Activated CD4-positive, alpha-beta T cell treated with anti-CD3 and anti-CD28 coated beads, Interleukin-2, amount 50 U/mL, for 24 hours (primary cell): ENCODE measurements at regions not wholly inside any gene's neighbourhood (a gene's known extent, or its start where the extent isn't known, plus 50 kb on each side); places are given as distances from the start of the nearest gene placed in this dataset.

ENCODE experiments used
- DNase-seq, 2 donors: peaks; one replicate each; pipeline ENCODE4 v3.0.0-alpha.2; 2020; ENCODE audit warnings: low read depth in 1 of 2, low spot score in 1 of 2

DNA sequence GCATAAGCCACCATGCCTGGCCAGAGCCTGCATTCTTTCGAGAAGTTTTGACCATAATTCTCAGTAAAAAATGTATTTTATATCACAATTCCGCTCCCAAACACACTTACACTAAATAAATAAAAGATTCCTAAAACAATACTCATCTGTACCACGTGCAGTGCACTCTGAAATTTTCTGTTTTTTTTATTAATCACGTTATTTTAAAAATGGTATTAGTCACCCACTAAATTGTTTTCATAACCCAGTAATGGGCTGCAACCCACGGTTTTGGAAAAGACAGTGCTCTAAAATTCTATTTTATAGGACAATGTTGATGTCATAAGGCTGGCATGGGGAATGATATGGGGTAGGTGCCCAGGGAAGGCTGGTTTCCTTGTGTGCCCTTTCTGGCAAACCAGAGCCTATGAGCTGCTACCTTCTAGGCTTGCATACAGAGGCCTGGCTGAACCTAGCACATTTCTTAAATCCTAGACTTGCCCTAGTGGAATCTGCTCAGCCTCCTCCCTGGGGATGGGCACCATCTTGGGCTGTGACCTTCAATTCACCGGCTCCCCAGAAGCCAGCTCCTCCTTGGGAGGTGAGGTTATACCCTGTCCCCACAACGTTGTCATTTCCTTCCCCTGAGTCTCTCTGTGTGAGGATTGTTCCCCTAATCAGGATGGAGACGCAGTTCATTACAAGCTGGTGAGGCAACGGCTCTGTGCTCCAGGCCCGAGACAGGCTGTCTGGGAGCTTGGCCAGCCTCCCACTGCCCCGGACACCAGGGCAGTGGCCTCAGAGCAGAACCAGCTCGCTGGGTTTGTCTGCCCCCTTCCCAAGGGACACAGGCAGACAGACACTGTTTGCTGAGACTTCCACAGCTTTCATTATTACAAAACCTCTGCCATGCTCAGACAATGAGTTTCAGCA is 116.5 kb upstream of the NAV2 start:
- DNase-seq: no peak

- no peak for DNase-seq
Observed at GRCh38 chr11:19595499-19595839, 117.2 kb upstream of the NAV2 start.

DNA sequence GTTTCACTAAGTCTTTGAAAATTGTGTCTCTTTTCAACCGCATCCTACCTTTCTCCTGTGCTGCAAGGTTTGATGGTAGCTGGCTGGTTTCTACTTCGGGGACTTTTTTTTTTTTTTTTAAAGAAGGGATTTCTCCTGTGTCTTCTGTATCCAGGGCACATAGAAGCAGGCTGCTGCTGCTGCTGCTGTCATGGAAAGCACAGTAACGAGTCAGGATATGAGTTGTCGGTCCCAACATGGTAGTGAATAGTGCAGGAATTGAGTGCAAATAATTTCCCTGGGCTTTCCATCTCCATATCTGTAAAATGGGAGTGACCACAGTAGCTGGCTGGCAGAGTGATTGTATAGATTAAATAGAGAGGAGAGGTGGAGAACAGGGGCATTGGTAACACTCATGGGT is 118.3 kb upstream of the NAV2 start:
- no peak for DNase-seq

GRCh38 chr11:19592842-19593241 is 119.8 kb upstream of the NAV2 start:
- no peak for DNase-seq

- DNase-seq: no peak
Observed at GRCh38 chr11:19589567-19590260, 122.9 kb upstream of the NAV2 start.

- DNase-seq: no peak
Observed at GRCh38 chr11:19587979-19588378, 124.7 kb upstream of the NAV2 start.

DNA sequence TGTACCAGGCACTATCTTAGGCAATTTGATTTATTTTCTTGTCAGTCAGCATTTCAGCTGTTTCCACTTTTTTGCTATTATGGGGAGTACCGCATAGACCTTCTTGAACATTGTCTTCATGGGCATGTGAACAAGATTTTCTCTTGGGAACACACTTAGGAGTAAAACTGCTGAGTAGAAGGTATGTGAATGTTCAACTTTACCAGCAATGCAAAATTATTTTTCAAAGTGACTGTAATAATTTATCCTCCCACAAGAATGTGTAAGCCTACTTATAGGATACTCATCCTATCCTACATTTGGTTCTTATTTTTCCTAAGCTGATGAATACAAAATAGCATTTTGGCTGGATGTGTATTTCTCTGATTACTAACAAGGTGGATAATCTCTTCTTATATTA is 132.0 kb upstream of the NAV2 start:
- DNase-seq: no peak

DNA sequence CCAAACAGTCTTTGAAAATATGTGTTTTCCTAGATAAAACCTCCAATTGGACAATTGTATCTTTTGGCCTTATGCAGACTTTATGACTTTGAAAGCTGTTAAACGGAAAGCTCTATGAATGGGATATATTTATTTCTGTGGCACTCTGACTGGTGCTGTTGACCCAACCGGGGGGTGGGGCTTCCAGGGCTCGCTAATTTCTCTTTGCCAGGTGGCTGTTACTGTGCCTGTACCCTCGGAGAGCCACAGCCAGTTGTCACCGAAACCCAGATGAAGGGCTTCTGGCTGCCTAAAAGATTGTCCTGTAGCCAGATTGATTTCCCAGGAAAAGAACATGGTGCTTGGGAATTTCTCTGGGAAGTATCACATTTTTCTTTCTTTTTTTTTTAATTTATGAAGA is 132.7 kb upstream of the NAV2 start:
- DNase-seq: no peak

GRCh38 chr11:19578871-19579270 is 133.8 kb upstream of the NAV2 start:
- no peak for DNase-seq

- DNase-seq: no peak
Observed at GRCh38 chr11:19577976-19578619, 134.5 kb upstream of the NAV2 start.

DNA sequence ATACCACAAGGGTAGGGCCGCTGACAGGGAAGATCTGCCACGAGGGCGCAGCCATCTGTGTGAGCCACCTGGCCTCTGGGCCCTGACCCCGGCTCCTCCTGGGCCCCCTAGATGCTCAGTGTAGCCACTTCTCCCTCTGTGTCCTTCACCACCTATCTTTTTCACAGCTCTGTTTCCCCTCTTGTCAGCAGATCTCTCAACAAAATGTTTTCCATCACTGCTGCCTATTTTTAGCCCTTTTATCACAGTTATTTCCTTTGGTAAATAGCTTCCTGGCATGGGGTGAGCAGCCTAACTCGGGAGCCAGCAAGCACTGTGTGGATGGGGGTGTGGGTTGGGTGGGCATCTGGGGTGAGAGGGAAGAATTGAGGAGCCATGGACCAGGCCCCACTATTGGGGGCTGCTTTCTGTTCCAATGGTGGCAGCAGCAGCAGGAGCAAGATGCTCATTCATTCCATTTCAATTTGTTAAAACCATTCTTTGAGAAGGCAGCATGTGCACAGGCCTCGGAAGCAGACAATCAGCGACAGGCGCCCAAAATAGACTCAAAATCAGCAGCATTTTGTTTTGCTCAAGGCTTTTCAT is 135.2 kb upstream of the NAV2 start:
- DNase-seq: no peak

DNA sequence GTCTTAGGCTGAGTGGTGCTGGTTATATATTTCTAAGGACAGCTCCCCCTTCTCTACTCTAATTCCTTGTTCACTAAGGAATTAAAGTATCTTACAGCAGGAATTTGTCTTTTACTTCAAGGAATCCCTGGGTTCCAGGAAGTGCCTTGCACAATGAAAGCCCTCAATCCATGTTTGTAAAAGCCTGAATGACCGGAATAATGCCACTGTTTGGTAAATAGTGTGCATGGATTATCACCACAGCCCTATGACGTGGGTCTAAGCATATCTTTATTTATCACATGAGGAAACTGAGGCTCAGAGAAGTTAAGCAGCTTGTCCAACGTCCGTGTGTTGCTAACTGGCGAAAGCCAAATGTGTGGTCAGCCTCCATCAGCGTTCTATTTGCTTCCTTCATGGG is 135.7 kb upstream of the NAV2 start:
- DNase-seq: no peak

DNA sequence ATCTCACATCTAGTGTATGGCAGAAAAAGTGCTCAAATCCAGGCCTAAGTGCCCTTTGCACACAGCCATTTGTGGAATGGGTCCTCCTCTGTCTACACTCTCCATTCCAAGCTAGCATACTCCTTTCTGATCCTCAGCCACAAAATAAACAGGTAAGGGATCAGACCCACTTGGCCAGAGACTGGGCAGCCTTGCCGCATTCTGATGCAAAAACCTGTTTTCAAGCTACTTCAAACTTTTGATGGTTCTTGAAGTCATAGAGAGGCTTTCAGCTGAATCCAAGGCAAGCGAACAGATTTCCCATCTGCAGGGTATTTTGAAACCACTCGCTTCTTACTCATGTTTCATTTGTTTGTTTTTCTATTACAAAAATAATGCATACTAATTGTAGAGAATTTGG is 136.6 kb upstream of the NAV2 start:
- no peak for DNase-seq

DNA sequence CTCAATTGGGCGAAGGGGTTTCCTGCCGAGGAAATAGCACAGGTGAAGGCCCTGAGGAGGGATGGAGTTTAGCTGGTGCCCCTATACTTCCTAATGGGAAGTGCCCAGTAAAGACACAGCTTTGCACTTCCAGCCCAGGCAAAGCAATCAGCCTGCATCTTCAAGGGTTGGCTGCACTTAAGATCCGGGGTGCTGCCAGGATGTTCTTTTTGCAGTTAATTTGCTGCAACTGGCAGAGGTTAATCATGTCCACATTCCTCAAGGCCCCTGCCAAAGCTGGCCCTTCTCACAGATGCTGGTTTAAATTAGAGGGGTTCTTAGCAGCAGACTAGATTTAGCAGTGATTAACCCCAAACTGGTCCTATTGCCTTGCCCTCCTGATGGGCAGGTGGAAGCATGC is 137.7 kb upstream of the NAV2 start:
- DNase-seq: no peak

DNA sequence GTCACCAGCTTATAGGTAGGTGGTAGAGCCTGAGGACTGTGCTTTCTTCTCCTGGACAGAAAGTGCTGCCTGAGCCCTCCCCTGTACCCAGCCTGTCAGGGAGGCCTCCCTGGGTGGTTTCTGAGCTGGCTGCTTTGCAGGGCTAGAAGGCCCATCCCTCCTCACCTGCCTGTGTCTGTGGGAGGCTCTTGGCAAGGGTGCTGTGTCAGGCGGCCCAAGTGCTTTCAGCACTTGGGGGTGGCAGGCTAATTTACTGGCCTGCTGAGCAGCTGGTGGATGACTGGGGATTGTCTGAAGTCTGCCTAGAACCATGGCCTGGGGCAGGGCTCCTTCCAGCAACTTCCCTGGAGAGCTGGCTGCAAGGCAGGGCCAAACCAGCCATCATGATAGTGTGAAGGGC is 139.0 kb upstream of the NAV2 start:
- no peak for DNase-seq

DNA sequence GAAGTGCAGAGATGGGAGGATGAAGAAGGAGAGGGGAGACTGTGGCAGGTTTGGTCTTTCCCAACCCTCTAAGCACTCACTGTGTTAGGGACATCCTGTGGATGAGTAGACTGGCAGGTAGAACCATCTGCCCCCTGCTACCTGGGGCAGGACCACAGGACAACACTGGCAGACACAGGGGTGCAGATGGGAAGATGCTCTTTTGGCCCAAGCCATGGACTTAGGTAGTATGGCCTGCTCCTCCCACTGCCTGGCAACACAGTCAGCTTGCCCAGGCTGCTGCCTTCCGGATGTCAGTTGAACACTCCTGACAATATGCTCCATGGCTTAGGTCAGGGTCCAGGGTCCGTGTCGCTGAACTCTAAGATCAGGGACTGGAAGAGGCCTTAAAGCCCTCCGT is 140.7 kb upstream of the NAV2 start:
- DNase-seq: no peak

GRCh38 chr11:19570889-19571288 is 141.7 kb upstream of the NAV2 start:
- DNase-seq: no peak

DNA sequence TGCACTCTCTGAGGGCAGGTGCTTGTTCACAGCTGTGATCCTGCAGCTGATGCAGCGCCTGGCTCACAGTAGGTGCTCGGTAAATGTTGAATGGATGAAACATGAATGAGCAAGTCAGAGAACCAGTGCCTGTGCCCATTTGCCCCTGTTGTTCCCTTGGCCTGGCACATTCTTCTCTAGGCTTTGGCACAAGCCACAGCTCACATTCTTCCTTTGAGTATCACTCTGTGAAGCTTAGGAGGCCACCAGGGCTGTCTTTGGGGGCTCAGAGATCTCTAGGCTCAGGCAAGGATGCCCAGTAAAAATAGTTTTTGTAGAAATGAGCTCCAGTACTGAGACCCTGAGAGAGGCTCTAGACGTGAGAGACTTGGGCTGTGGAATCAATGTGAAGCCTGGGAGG is 144.6 kb upstream of the NAV2 start:
- DNase-seq: no peak

GRCh38 chr11:19566583-19567379 is 145.9 kb upstream of the NAV2 start:
- no peak for DNase-seq

DNA sequence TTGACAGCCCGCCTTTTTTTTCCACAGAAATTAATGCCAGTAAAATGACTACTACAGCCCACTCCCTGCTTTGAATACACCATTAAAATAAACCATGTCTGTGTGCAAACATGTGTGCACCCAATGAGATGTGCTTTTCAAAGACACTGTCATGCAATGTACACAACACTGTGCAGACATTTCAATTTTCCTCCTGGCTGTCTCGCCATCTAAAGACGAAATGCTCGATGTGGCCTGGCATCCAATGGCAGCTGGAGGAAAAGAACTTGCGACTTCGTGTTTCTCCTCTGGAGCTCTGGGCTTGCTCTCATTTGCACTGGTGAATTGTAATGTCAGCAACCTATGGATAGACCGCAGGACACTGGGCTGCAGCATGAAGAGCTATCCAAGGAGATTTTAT is 147.0 kb upstream of the NAV2 start:
- no peak for DNase-seq

DNA sequence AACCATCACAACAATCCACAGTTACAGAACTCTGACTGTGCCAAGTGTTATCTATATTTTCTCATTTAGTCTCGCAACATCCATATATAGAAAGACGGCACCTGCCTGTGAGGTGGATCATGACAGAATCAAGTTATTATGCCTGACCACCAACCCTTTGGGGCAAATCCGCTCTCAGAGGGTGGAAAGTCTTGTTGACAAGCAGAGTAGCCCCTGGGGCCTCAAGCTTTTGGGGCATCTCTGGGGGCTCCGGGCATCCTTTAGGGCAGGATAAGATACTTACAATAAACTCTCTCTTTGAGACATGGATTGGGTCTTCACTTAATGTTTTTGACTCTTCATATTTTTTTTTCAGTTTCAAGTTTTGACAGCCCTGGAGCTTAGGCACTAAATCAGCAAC is 150.5 kb upstream of the NAV2 start:
- DNase-seq: no peak
